ENCODE measurements at regions not wholly inside any gene's neighbourhood (a gene's known extent, or its start where the extent isn't known, plus 50 kb on each side); places are given as distances from the start of the nearest gene placed in this dataset.

- Histone ChIP-seq H2AK5ac (ENCODE audit: low read depth, low read length) (no peak overlapping the region), H4K91ac (ENCODE audit: low read depth, low read length, poor library complexity) (no peak overlapping the region), H3K23ac (ENCODE audit: low read depth, low read length, poor library complexity) (no peak overlapping the region), H3K36me3 (replicated peaks in 1 of 2; ENCODE audit: control insufficient read depth in 2 of 2, insufficient read depth in 2 of 2, low read length in 2 of 2) (no peaks in the 10 kb centered on the region), H3K79me1 (ENCODE audit: low read depth, low read length) (no peaks in the 10 kb centered on the region), H2BK5ac (ENCODE audit: low read length) (no peak overlapping the region), H4K8ac (ENCODE audit: low read depth, low read length) (no peak overlapping the region), H3K4me2 (ENCODE audit: insufficient read depth, low read length, poor library complexity, severe bottlenecking) (no peak overlapping the region), H3K4ac (ENCODE audit: low read length) (no peak overlapping the region), H3K4me3 (ENCODE audit: low read length in 2 of 2) (no peak overlapping the region), H2BK15ac (ENCODE audit: low read length) (no peak overlapping the region), H3K14ac (ENCODE audit: low read length) (no peak overlapping the region), H3K9ac (ENCODE audit: low read depth, low read length, poor library complexity) (no peak overlapping the region), H3K4me1 (ENCODE audit: control insufficient read depth in 2 of 2, insufficient read depth in 1 of 2, low read depth in 1 of 2, low read length in 2 of 2) (no peaks in the 10 kb centered on the region), H3K18ac (ENCODE audit: low read length) (no peak overlapping the region), H2AFZ (ENCODE audit: low read length) (no peak overlapping the region), H3K27ac (replicated peaks; ENCODE audit: low read length) (no peak overlapping the region), H2BK120ac (ENCODE audit: low read depth, low read length) (no peak overlapping the region), H3K27me3 (ENCODE audit: control insufficient read depth in 3 of 3, insufficient read depth in 3 of 3, low read depth in 1 of 3, low read length in 3 of 3) (no peaks in the 10 kb centered on the region), H2BK12ac (ENCODE audit: low read length) (no peak overlapping the region), H3K9me3 (replicated peaks in 1 of 2; ENCODE audit: control insufficient read depth in 2 of 2, insufficient read depth in 1 of 2, low read depth in 1 of 2, low read length in 2 of 2) (no peaks in the 10 kb centered on the region)
- no CpG with 5 or more reads among the region's 2 CpGs for WGBS, 2 donors (ENCODE audit: extremely low coverage in 2 of 2, insufficient read length in 2 of 2, insufficient replicate concordance in 1 of 2)
- DNase-seq (ENCODE audit: low spot score) = no peak
Measured at GRCh38 chr16:62564291-62564690, 528.1 kb upstream of the CDH8 start.

GRCh38 chr16:62562121-62562520 is 525.9 kb upstream of the CDH8 start:
- Histone ChIP-seq H3K4me2 (ENCODE audit: insufficient read depth, low read length, poor library complexity, severe bottlenecking) (no peak overlapping the region), H2BK5ac (ENCODE audit: low read length) (no peak overlapping the region), H3K4ac (ENCODE audit: low read length) (no peak overlapping the region), H3K9me3 (replicated peaks in 1 of 2; ENCODE audit: control insufficient read depth in 2 of 2, insufficient read depth in 1 of 2, low read depth in 1 of 2, low read length in 2 of 2) (no peaks in the 10 kb centered on the region), H2AK5ac (ENCODE audit: low read depth, low read length) (no peak overlapping the region), H2AFZ (ENCODE audit: low read length) (no peak overlapping the region), H3K23ac (ENCODE audit: low read depth, low read length, poor library complexity) (no peak overlapping the region), H2BK12ac (ENCODE audit: low read length) (no peak overlapping the region), H3K9ac (ENCODE audit: low read depth, low read length, poor library complexity) (no peak overlapping the region), H3K79me1 (ENCODE audit: low read depth, low read length) (no peaks in the 10 kb centered on the region), H3K18ac (ENCODE audit: low read length) (no peak overlapping the region), H3K27me3 (ENCODE audit: control insufficient read depth in 3 of 3, insufficient read depth in 3 of 3, low read depth in 1 of 3, low read length in 3 of 3) (no peaks in the 10 kb centered on the region), H3K4me3 (ENCODE audit: low read length in 2 of 2) (no peak overlapping the region), H3K36me3 (replicated peaks in 1 of 2; ENCODE audit: control insufficient read depth in 2 of 2, insufficient read depth in 2 of 2, low read length in 2 of 2) (no peaks in the 10 kb centered on the region), H4K8ac (ENCODE audit: low read depth, low read length) (no peak overlapping the region), H2BK120ac (ENCODE audit: low read depth, low read length) (no peak overlapping the region), H4K91ac (ENCODE audit: low read depth, low read length, poor library complexity) (no peak overlapping the region), H2BK15ac (ENCODE audit: low read length) (no peak overlapping the region), H3K4me1 (ENCODE audit: control insufficient read depth in 2 of 2, insufficient read depth in 1 of 2, low read depth in 1 of 2, low read length in 2 of 2) (no peaks in the 10 kb centered on the region), H3K27ac (replicated peaks; ENCODE audit: low read length) (no peak overlapping the region), H3K14ac (ENCODE audit: low read length) (no peak overlapping the region)
- no peak for DNase-seq (ENCODE audit: low spot score)

GRCh38 chr16:62549875-62550274 is 513.6 kb upstream of the CDH8 start:
- H2BK12ac ChIP-seq (ENCODE audit: low read length) = no peak overlapping the region
- no peak overlapping the region for H3K23ac ChIP-seq (ENCODE audit: low read depth, low read length, poor library complexity)
- no peak overlapping the region for H3K27ac ChIP-seq (replicated peaks; ENCODE audit: low read length)
- no peak overlapping the region for H2BK15ac ChIP-seq (ENCODE audit: low read length)
- H4K91ac ChIP-seq (ENCODE audit: low read depth, low read length, poor library complexity) = no peak overlapping the region
- no peak overlapping the region for H2BK5ac ChIP-seq (ENCODE audit: low read length)
- no peak overlapping the region for H4K8ac ChIP-seq (ENCODE audit: low read depth, low read length)
- H3K27me3 ChIP-seq (ENCODE audit: control insufficient read depth in 3 of 3, insufficient read depth in 3 of 3, low read depth in 1 of 3, low read length in 3 of 3) = no peaks in the 10 kb centered on the region
- no peak overlapping the region for H3K9ac ChIP-seq (ENCODE audit: low read depth, low read length, poor library complexity)
- H2BK120ac ChIP-seq (ENCODE audit: low read depth, low read length) = no peak overlapping the region
- H3K4me2 ChIP-seq (ENCODE audit: insufficient read depth, low read length, poor library complexity, severe bottlenecking) = no peak overlapping the region
- H3K4ac ChIP-seq (ENCODE audit: low read length) = no peak overlapping the region
- no peak overlapping the region for H2AK5ac ChIP-seq (ENCODE audit: low read depth, low read length)
- no peaks in the 10 kb centered on the region for H3K36me3 ChIP-seq (replicated peaks in 1 of 2; ENCODE audit: control insufficient read depth in 2 of 2, insufficient read depth in 2 of 2, low read length in 2 of 2)
- no peak overlapping the region for H2AFZ ChIP-seq (ENCODE audit: low read length)
- no peaks in the 10 kb centered on the region for H3K4me1 ChIP-seq (ENCODE audit: control insufficient read depth in 2 of 2, insufficient read depth in 1 of 2, low read depth in 1 of 2, low read length in 2 of 2)
- H3K14ac ChIP-seq (ENCODE audit: low read length) = no peak overlapping the region
- no CpG with 5 or more reads among the region's 4 CpGs for WGBS, 2 donors (ENCODE audit: extremely low coverage in 2 of 2, insufficient read length in 2 of 2, insufficient replicate concordance in 1 of 2)
- H3K4me3 ChIP-seq (ENCODE audit: low read length in 2 of 2) = no peak overlapping the region
- no peaks in the 10 kb centered on the region for H3K9me3 ChIP-seq (replicated peaks in 1 of 2; ENCODE audit: control insufficient read depth in 2 of 2, insufficient read depth in 1 of 2, low read depth in 1 of 2, low read length in 2 of 2)
- DNase-seq (ENCODE audit: low spot score) = no peak
- H3K18ac ChIP-seq (ENCODE audit: low read length) = no peak overlapping the region
- H3K79me1 ChIP-seq (ENCODE audit: low read depth, low read length) = no peaks in the 10 kb centered on the region

DNA sequence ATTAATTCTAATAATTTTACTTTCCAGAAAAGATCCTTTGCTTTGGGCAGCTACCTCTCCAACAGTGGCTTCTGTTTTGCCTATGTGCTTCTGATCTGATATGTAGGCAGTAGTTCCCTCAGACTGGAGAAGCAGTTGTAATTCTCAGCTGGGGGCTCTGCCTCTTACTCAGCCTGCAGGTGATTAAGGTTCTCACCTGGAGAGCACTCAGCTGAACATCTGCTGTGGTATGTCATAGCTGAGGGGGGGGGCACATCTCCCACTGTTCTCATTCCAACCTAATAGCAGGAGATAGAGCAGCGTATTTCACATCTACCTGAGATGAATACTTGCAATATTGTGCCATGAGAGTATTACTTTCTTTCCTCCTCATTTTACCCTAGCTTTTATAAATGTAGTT is 511.9 kb upstream of the CDH8 start:
- H2BK12ac ChIP-seq (ENCODE audit: low read length) = no peak overlapping the region
- no peak overlapping the region for H4K8ac ChIP-seq (ENCODE audit: low read depth, low read length)
- H3K79me1 ChIP-seq (ENCODE audit: low read depth, low read length) = no peaks in the 10 kb centered on the region
- H3K4ac ChIP-seq (ENCODE audit: low read length) = no peak overlapping the region
- no peaks in the 10 kb centered on the region for H3K27me3 ChIP-seq (ENCODE audit: control insufficient read depth in 3 of 3, insufficient read depth in 3 of 3, low read depth in 1 of 3, low read length in 3 of 3)
- H2AK5ac ChIP-seq (ENCODE audit: low read depth, low read length) = no peak overlapping the region
- WGBS, 2 donors (ENCODE audit: extremely low coverage in 2 of 2, insufficient read length in 2 of 2, insufficient replicate concordance in 1 of 2) = no CpG with 5 or more reads among the region's 1 CpG
- H3K4me2 ChIP-seq (ENCODE audit: insufficient read depth, low read length, poor library complexity, severe bottlenecking) = no peak overlapping the region
- H2BK120ac ChIP-seq (ENCODE audit: low read depth, low read length) = no peak overlapping the region
- H2BK15ac ChIP-seq (ENCODE audit: low read length) = no peak overlapping the region
- DNase-seq (ENCODE audit: low spot score) = no peak
- no peak overlapping the region for H2AFZ ChIP-seq (ENCODE audit: low read length)
- no peak overlapping the region for H4K91ac ChIP-seq (ENCODE audit: low read depth, low read length, poor library complexity)
- H3K27ac ChIP-seq (replicated peaks; ENCODE audit: low read length) = no peak overlapping the region
- no peak overlapping the region for H3K4me3 ChIP-seq (ENCODE audit: low read length in 2 of 2)
- no peak overlapping the region for H2BK5ac ChIP-seq (ENCODE audit: low read length)
- H3K23ac ChIP-seq (ENCODE audit: low read depth, low read length, poor library complexity) = no peak overlapping the region
- no peaks in the 10 kb centered on the region for H3K4me1 ChIP-seq (ENCODE audit: control insufficient read depth in 2 of 2, insufficient read depth in 1 of 2, low read depth in 1 of 2, low read length in 2 of 2)
- H3K9me3 ChIP-seq (replicated peaks in 1 of 2; ENCODE audit: control insufficient read depth in 2 of 2, insufficient read depth in 1 of 2, low read depth in 1 of 2, low read length in 2 of 2) = no peaks in the 10 kb centered on the region
- no peak overlapping the region for H3K9ac ChIP-seq (ENCODE audit: low read depth, low read length, poor library complexity)
- H3K18ac ChIP-seq (ENCODE audit: low read length) = no peak overlapping the region
- no peaks in the 10 kb centered on the region for H3K36me3 ChIP-seq (replicated peaks in 1 of 2; ENCODE audit: control insufficient read depth in 2 of 2, insufficient read depth in 2 of 2, low read length in 2 of 2)
- H3K14ac ChIP-seq (ENCODE audit: low read length) = no peak overlapping the region
